H1 (cell line): ENCODE measurements at regions not wholly inside any gene's neighbourhood (a gene's known extent, or its start where the extent isn't known, plus 50 kb on each side); places are given as distances from the start of the nearest gene placed in this dataset.

Experiments
- CTCF ChIA-PET: fragments of 300-600 bp; sonication (Branson Sonifier 250); formaldehyde crosslinking; loops from one replicate; lab custom pipeline; 2021; ENCODE audit not compliant: partially characterized antibody; lab: Charles Lee
- POLR2A ChIA-PET: fragments of 300-600 bp; sonication (Branson Sonifier 250); formaldehyde crosslinking; loops from one replicate; lab custom pipeline; 2021; ENCODE audit warnings: inconsistent platforms; ENCODE audit not compliant: partially characterized antibody; lab: Charles Lee
- DNase-seq, 2 experiments: peaks; one replicate each; pipeline versions ENCODE4 v3.0.0 to v3.0.0-alpha.2; 2010 to 2022; ENCODE audit warnings: low spot score in 2 of 2, low read depth in 1 of 2, mixed read lengths in 1 of 2
- FAIRE-seq: peaks from 2 replicates; lab custom pipeline; 2011; peaks lifted over from hg19 to GRCh38; lab: Jason Lieb, UNC
- H2AFZ ChIP-seq: 2 replicates; pipeline ENCODE4 v1.8.1; 2012; ENCODE audit warnings: low read length, inconsistent platforms
- H2AK5ac ChIP-seq: 2 replicates; pipeline ENCODE4 v1.6.1; 2013; ENCODE audit warnings: low read depth, low read length
- H2BK120ac ChIP-seq: replicated peaks from 2 replicates; pipeline ENCODE3; 2013; ENCODE audit warnings: low read depth, low read length, inconsistent platforms
- H2BK12ac ChIP-seq: 2 replicates; pipeline ENCODE4 v1.6.1; 2013; ENCODE audit warnings: low read depth, low read length
- H2BK15ac ChIP-seq: 2 replicates; pipeline ENCODE4 v1.6.1; 2013; ENCODE audit warnings: low read length
- H2BK20ac ChIP-seq: 2 replicates; pipeline ENCODE4 v1.6.1; 2013; ENCODE audit warnings: low read length
- H2BK5ac ChIP-seq: 2 replicates; pipeline ENCODE4 v1.6.1; 2013; ENCODE audit warnings: low read depth, low read length
- H3K14ac ChIP-seq: 2 replicates; pipeline ENCODE4 v1.6.1; 2013; ENCODE audit warnings: inconsistent platforms; ENCODE audit not compliant: insufficient read length
- H3K18ac ChIP-seq: 2 replicates; pipeline ENCODE4 v1.6.1; 2013; ENCODE audit warnings: low read length; ENCODE audit errors: extremely low read depth
- H3K23ac ChIP-seq: 2 replicates; pipeline ENCODE4 v1.6.1; 2013; ENCODE audit warnings: inconsistent platforms; ENCODE audit not compliant: insufficient read length
- H3K23me2 ChIP-seq: 2 replicates; pipeline ENCODE4 v1.6.1; 2013; ENCODE audit warnings: low read depth, low read length
- H3K27ac ChIP-seq: 2 replicates; pipeline ENCODE4 v1.6.1; 2011; ENCODE audit warnings: low read depth, low read length, inconsistent platforms
- H3K27me3 ChIP-seq, 4 experiments: replicated peaks in 1 of 4; 1 replicate in 1 of 4; 2 replicates in 3 of 4; pipeline versions ENCODE4 v1.6.1 to v1.8.1; 2011 to 2013; ENCODE audit warnings: low read length in 3 of 4, mild to moderate bottlenecking in 3 of 4, inconsistent platforms in 2 of 4, mixed read lengths in 2 of 4, moderate library complexity in 1 of 4; ENCODE audit not compliant: control insufficient read depth in 3 of 4, insufficient read depth in 3 of 4; ENCODE audit errors: extremely low read depth in 1 of 4
- H3K36me3 ChIP-seq, 4 experiments: 2 replicates each; pipeline versions ENCODE4 v1.6.1 to v1.8.1; 2011 to 2013; ENCODE audit warnings: mild to moderate bottlenecking in 4 of 4, low read length in 3 of 4, moderate library complexity in 2 of 4, control low read depth in 1 of 4, inconsistent platforms in 1 of 4; ENCODE audit not compliant: insufficient read depth in 4 of 4, control insufficient read depth in 2 of 4
- H3K4ac ChIP-seq: replicated peaks from 2 replicates; pipeline ENCODE3; 2013; ENCODE audit warnings: low read length, low read depth, mixed read lengths, inconsistent platforms; ENCODE audit not compliant: insufficient read length
- H3K4me1 ChIP-seq, 4 experiments: replicated peaks in 1 of 4; 1 replicate in 1 of 4; 2 replicates in 3 of 4; pipeline versions ENCODE4 v1.6.1 to v1.8.1; 2011 to 2013; ENCODE audit warnings: low read length in 3 of 4, inconsistent platforms in 2 of 4, mixed read lengths in 1 of 4; ENCODE audit not compliant: insufficient read depth in 4 of 4, control insufficient read depth in 3 of 4
- H3K4me2 ChIP-seq, 2 experiments: 2 replicates each; pipeline versions ENCODE4 v1.6.1 to v1.8.1; 2011 to 2013; ENCODE audit warnings: low read depth in 2 of 2, low read length in 2 of 2, control low read depth in 1 of 2, inconsistent platforms in 1 of 2, mild to moderate bottlenecking in 1 of 2; ENCODE audit not compliant: insufficient read depth in 1 of 2
- H3K4me3 ChIP-seq, 4 experiments: fragments of 200-600, 300-600 bp in 1 of 4; sonication (generic), shearing (Covaris generic), sonication (Bioruptor Twin) in 1 of 4; 2 replicates each; pipeline versions ENCODE4 v1.5.1 to v1.8.1; 2011 to 2016; ENCODE audit warnings: low read length in 4 of 4, low read depth in 3 of 4, control low read depth in 2 of 4, inconsistent platforms in 2 of 4, mild to moderate bottlenecking in 2 of 4, mixed read lengths in 1 of 4, moderate library complexity in 1 of 4; ENCODE audit not compliant: insufficient read depth in 2 of 4; ENCODE audit errors: extremely low read depth in 1 of 4
- H3K56ac ChIP-seq: replicated peaks from 2 replicates; pipeline ENCODE3; 2013; ENCODE audit warnings: low read depth, mild to moderate bottlenecking, mixed read lengths, low read length, inconsistent platforms; ENCODE audit not compliant: insufficient read length
- H3K79me1 ChIP-seq: 2 replicates; pipeline ENCODE4 v1.6.1; 2013; ENCODE audit warnings: low read depth, low read length, control low read depth
- H3K79me2 ChIP-seq, 2 experiments: 2 replicates each; pipeline versions ENCODE4 v1.6.1 to v1.8.1; 2012 to 2013; ENCODE audit warnings: low read length in 2 of 2, mild to moderate bottlenecking in 2 of 2, inconsistent platforms in 1 of 2; ENCODE audit not compliant: insufficient read depth in 2 of 2, control insufficient read depth in 1 of 2
- H3K9ac ChIP-seq, 4 experiments: replicated peaks in 1 of 4; 1 replicate in 1 of 4; 2 replicates in 3 of 4; pipeline versions ENCODE4 v1.6.1 to v1.8.1; 2011 to 2013; ENCODE audit warnings: low read depth in 3 of 4, low read length in 3 of 4, control low read depth in 2 of 4, mild to moderate bottlenecking in 2 of 4, moderate library complexity in 2 of 4, inconsistent platforms in 1 of 4; ENCODE audit errors: extremely low read depth in 1 of 4
- H3K9me3 ChIP-seq, 2 experiments: 2 replicates each; pipeline versions ENCODE4 v1.6.1 to v1.8.1; 2012 to 2013; ENCODE audit warnings: mild to moderate bottlenecking in 2 of 2, moderate library complexity in 2 of 2, control low read depth in 1 of 2, inconsistent platforms in 1 of 2, low read depth in 1 of 2, low read length in 1 of 2, mixed read lengths in 1 of 2; ENCODE audit not compliant: insufficient read depth in 2 of 2
- H4K20me1 ChIP-seq, 2 experiments: replicated peaks in 1 of 2; 2 replicates each; pipeline versions ENCODE3 to v1.8.1; 2011 to 2013; ENCODE audit warnings: inconsistent platforms in 2 of 2, low read length in 2 of 2, mild to moderate bottlenecking in 1 of 2; ENCODE audit not compliant: insufficient read depth in 2 of 2, control insufficient read depth in 1 of 2
- H4K5ac ChIP-seq: 2 replicates; pipeline ENCODE4 v1.6.1; 2013; ENCODE audit warnings: low read length, low read depth, mixed read lengths, inconsistent platforms; ENCODE audit not compliant: insufficient read length
- H4K8ac ChIP-seq: 2 replicates; pipeline ENCODE4 v1.8.0; 2013; ENCODE audit warnings: mild to moderate bottlenecking, moderate library complexity, low read length, inconsistent platforms; ENCODE audit not compliant: insufficient read depth; ENCODE audit errors: extremely low read depth
- H4K91ac ChIP-seq: replicated peaks from 2 replicates; pipeline ENCODE3; 2013; ENCODE audit warnings: low read length, mixed read lengths, inconsistent platforms; ENCODE audit not compliant: insufficient read length
- ATF3 ChIP-seq: IDR thresholded peaks from 2 replicates; pipeline ENCODE4 v1.6.1; 2011; ENCODE audit warnings: low read depth, mild to moderate bottlenecking, low read length; ENCODE audit not compliant: insufficient read depth
- KDM5A ChIP-seq: fragments of 200-600 bp; IDR thresholded peaks from 2 replicates; pipeline ENCODE4 v1.7.1; 2012; ENCODE audit warnings: mild to moderate bottlenecking, low read length, inconsistent platforms, mixed read lengths
- POLR2AphosphoS5 ChIP-seq: IDR thresholded peaks from 2 replicates; pipeline ENCODE4 v1.6.1; 2011; ENCODE audit warnings: low read depth, low read length
- SIRT6 ChIP-seq: IDR thresholded peaks from one replicate; pipeline ENCODE4 v1.7.1; 2012; ENCODE audit warnings: low read length, inconsistent platforms
- TCF12 ChIP-seq: IDR thresholded peaks from 2 replicates; pipeline ENCODE4 v1.6.1; 2011; ENCODE audit warnings: low read depth, mild to moderate bottlenecking, low read length
- WGBS, 2 experiments: shearing (Covaris generic) in 1 of 2; methylation state at CpG; one replicate each; pipeline versions ENCODE4 v1.1.6 to v1.1.7; 2013 to 2015; ENCODE audit warnings: low lambda C conversion rate in 2 of 2, mixed read lengths in 2 of 2, inconsistent platforms in 1 of 2, low coverage in 1 of 2, missing lambda C conversion rate in 1 of 2; ENCODE audit not compliant: insufficient replicate concordance in 2 of 2, insufficient coverage in 1 of 2, insufficient read length in 1 of 2; ENCODE audit errors: extremely low coverage in 1 of 2, missing lambda C conversion rate in 1 of 2; 5-methylcytosine and 5-hydroxymethylcytosine counted together

- Histone ChIP-seq H3K9ac (peak overlapping the region in 1 of 4 experiments; percentile 1; a peak in 2 of 7 replicates), H3K18ac (peak overlapping the region; percentile 86), H2BK12ac (peak overlapping the region; percentile 99), H3K23me2 (no peaks in the 10 kb centered on the region; the same call in 1 of the 2 replicates), H4K5ac (peak overlapping the region; percentile 31), H3K23ac (no peak overlapping the region), H3K56ac (no peak overlapping the region), H3K79me1 (no peaks in the 10 kb centered on the region), H3K4me1 (peaks cover 4 to 24% (median 14%) of the 10 kb centered on the region in 4 experiments), H2BK120ac (peak overlapping the region; percentile 85), H3K27me3 (no peaks in the 10 kb centered on the region), H3K14ac (no peak overlapping the region), H2BK15ac (peak overlapping the region; percentile 95; the same call in 1 of the 2 replicates), H3K4me2 (peak overlapping the region; percentile 8 to 58; a peak in 2 of 4 replicates), H2BK20ac (peak overlapping the region; percentile 99), H3K36me3 (no peaks in the 10 kb centered on the region), H4K91ac (peak overlapping the region; percentile 96), H2AFZ (peak overlapping the region; percentile 35; the same call in 1 of the 2 replicates), H3K9me3 (no peaks in the 10 kb centered on the region), H2AK5ac (peak overlapping the region; percentile 89), H3K4me3 (no peak overlapping the region), H4K8ac (no peak overlapping the region; the same call in 1 of the 2 replicates), H3K4ac (peak overlapping the region; percentile 3), H4K20me1 (no peaks in the 10 kb centered on the region), H2BK5ac (peak overlapping the region; percentile 85; the same call in 1 of the 2 replicates), H3K79me2 (no peaks in the 10 kb centered on the region), H3K27ac (no peak overlapping the region)
- ChIA-PET POLR2A (no interaction called here), CTCF (no interaction called here)
- DNase-seq (no peak), FAIRE-seq (no peak)
- 56% methylated on average over 4 of the region's 4 CpGs; no CpG with 5 or more reads in 1 of the 2 experiments for WGBS, 2 experiments
- TF ChIP-seq KDM5A (no peak), ATF3 (no peak), TCF12 (no peak), POLR2AphosphoS5 (no peak), SIRT6 (no peak)
Measured at GRCh38 chr16:17743578-17743977, 272.8 kb upstream of the XYLT1 start.
